COR-L47 (cell line): ENCODE measurements at regions not wholly inside any gene's neighbourhood (a gene's known extent, or its start where the extent isn't known, plus 50 kb on each side); places are given as distances from the start of the nearest gene placed in this dataset.
"Not testable (repeated sequence)": the region's sequence is repeated elsewhere in the genome, so short reads cannot be mapped to it uniquely, and the experiment has no call there.

Experiments used
- DNase-seq: peaks from one replicate; lab custom pipeline; 2025; lab: John Stamatoyannopoulos, UW

DNA sequence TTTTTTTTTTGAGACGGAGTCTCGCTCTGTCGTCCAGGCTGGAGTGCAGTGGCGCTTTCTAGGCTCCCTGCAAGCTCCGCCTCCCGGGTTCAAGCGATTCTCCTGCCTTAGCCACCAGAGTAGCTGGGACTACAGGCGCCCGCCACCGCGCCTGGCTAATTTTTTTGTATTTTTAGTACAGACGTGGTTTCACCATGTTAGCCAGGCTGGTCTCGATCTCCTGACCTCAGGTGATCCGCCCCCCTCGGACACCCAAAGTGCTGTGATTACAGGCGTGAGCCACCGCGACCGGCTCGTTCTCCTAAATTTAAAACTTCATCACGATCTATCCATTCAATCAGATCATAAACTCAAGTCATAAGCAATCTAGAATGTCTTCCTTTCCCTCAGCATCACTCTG lies 359.5 kb upstream of the BRINP3 start:
- not testable (repeated sequence) for DNase-seq

- no peak for DNase-seq
Observed at GRCh38 chr1:190837888-190838287, 360.2 kb upstream of the BRINP3 start.

- no peak for DNase-seq
Observed at GRCh38 chr1:190847166-190847565, 369.5 kb upstream of the BRINP3 start.

GRCh38 chr1:190849346-190849745 lies 371.7 kb upstream of the BRINP3 start:
- no peak for DNase-seq

- DNase-seq: no peak
Observed at GRCh38 chr1:190852611-190853010, 374.9 kb upstream of the BRINP3 start.

- DNase-seq: no peak
Observed at GRCh38 chr1:190858140-190858539, 380.5 kb upstream of the BRINP3 start.

- DNase-seq: no peak
Observed at GRCh38 chr1:190864013-190864641, 386.5 kb upstream of the BRINP3 start.

DNA sequence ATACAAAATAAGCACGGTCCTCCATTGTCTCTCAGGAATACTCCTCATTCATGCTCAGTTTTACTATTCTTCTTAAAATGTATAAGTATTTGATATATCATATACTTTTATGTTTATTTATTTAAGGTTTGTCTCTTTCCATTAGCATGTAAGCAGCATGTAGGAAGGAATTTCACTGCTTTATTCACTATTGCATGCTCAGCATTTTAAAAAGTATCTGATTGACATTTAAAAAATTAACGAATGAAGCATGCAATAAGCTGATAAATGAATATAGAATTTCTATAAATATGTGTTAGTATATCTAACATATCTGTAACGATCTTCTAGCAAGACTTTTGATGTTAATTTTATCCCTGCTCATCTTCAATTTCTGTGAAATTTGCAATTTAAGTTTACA lies 402.7 kb upstream of the BRINP3 start:
- DNase-seq: no peak

DNA sequence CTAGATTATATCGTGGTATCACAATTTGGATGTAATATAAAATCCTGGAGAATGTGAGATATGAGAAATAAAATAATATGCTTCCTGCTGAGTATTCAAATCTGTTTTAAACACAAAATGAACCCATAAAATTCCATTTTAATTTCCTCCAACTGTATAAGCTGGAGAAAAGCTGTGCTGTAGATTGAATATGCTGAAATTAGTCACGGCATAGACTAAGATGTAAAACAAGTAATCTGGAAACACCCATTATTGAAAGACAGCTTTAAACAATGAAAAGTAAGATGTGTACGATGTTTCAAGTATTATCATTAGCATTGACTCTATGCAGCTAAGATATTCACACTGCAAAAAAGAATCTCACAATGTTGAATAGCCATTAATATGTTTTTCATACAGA lies 403.4 kb upstream of the BRINP3 start:
- DNase-seq: no peak

DNA sequence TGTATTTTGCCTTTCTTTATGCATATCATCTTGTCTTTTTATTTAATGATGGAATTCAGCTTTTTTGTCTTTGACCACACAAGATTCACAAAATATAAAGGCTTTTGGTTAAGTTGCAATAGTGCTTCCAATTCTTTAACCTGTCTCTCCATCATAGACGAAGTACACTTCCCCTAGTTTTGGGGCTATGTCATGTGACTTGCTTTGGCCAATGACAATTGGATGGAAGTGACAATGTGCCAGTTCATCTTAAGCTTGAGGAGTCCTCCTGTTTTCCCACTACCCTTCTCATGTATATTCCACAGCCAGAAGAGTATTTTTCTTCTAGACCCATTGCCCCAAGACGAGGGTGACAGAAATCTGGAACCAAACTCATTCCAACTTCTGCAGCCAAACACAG lies 419.6 kb upstream of the BRINP3 start:
- DNase-seq: no peak

DNA sequence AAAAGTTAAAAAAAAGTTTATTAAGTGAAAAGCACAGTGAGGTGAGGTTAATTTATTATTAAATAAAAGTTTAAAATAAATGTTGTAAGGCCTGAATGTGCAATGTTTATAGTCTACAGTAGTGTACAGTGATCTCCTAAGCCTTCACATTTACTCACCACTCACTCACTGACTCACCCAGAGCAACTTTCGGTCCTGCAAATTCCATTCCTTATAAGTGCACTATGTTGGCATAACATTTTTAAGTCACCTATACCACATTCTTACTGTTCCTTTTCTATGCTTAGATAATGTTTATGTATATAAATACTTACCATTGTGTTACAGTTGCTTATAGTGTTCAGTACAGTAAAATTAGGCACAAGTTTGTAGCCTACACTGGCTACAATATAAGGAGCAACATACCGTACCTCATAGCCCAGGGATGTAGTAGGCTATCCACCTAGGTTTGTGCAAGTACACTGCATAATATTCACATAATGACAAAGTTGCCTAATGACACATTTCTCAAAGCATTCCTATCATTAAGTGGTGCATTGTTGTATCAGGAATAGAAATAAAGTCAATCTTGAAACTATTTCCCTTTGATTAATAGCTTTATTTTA lies 426.5 kb upstream of the BRINP3 start:
- no peak for DNase-seq

- no peak for DNase-seq
Observed at GRCh38 chr1:190906206-190906725, 428.6 kb upstream of the BRINP3 start.

DNA sequence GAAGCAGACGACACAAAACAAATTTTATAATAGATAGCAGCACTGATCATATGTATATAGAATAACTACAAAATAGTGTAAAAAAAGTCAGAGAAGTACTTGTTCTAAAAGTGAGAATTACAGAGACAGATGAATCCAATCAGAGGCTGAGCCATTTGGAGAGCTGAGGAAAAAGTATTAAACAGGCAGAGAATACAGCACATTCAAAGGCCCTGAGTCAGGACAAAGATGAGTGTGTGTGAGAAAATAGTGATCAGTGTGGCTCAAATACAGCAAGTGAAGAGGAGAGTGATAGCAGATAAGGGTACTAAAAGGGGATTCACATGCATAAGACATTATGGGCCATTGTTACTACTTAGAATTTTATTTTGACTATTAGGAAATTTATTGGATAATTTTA lies 430.6 kb upstream of the BRINP3 start:
- DNase-seq: no peak

DNA sequence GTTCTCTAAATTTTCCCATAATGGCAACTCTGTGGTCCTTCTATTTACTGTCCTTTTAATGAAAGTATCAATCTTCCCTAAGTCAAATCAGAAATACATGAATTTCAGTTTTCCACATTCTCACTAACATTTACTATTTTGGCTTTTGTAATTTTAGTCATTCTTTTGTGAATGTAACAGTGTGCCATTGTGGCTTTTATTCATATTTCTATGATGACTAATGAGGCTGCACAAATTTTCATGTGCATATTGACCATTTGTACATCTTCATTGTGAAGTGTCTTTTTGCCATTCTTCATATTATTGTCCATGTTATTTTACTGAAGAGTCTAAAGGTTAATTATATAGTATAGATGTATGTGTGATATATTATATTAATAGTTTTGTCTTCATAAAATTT lies 431.0 kb upstream of the BRINP3 start:
- DNase-seq: no peak

DNA sequence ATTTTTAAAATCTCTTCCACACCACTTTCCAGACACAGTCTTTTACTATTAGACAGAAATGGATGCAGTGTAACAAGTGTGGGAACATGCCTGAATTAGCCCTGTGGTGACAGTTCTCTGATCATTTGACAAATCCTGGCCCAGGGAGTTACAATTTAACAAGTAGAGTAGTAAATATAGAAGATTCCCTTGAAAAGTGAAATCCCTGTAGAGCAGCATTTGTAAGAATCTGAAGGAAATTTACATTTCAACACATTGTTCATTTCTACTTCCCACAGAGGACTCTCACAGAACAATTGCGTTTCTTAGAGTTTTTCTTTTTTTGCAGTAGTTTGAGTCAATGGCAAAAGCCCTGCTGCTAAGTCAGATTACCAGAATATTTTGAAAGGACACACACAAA lies 458.3 kb upstream of the BRINP3 start:
- no peak for DNase-seq

DNA sequence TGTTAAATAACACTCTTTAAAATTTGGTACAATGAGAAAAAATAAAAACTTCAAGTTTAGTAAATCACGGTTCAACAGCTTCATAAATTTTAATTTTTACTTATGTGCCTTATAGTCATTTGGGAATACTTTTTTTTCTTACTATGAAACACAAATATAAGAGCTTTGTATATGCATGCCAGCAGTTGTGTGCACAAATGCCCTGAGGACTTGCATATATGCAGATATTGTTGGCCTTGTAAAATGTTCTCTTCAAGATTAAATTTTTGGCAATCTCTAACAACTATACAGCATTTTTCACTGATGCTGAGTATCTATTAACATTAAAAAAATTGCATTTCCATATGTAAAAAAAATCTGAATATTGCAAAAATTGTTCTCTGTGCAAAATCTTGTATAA lies 458.7 kb upstream of the BRINP3 start:
- no peak for DNase-seq

- no peak for DNase-seq
Observed at GRCh38 chr1:190940951-190941350, 463.3 kb upstream of the BRINP3 start.

GRCh38 chr1:190942475-190942874 lies 464.8 kb upstream of the BRINP3 start:
- DNase-seq: no peak

GRCh38 chr1:190943722-190944121 lies 466.1 kb upstream of the BRINP3 start:
- not testable (repeated sequence) for DNase-seq

GRCh38 chr1:190949939-190950338 lies 472.3 kb upstream of the BRINP3 start:
- DNase-seq: no peak

DNA sequence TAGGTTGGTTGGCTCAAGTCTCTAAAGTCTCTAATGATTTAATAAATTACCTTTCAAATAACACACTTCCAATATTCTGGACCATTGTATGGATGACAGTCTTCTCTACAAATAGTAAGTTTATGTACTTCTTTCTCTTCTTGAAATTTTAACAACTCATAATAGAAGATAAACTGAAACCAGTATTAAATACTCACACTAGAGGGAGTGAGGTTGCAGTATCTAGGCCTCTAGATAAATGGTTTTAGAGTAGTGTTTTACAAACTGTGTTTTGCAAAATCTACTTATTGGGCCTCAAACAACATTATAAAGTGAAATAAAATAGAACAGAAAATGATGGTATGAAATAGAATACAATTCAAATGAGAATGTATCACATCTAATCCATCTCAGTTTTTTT lies 479.9 kb upstream of the BRINP3 start:
- no peak for DNase-seq

DNA sequence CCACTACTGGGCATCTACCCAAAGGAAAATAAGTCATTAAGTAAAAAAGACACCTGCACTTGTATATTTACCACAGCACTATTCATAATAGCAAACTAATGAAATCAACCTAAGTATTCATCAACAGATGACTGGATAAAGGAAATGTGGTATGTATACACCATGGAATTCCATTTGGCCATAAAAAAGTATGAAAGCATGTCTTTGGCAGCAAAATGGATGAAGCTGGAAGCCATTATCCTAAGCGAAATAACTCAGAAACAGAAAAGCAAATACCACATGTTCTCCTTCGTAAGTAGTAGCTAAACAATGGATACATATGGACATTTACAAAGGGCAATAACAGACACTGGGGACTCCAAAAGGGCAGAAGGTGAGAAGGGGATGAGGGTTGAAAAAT lies 485.7 kb upstream of the BRINP3 start:
- DNase-seq: no peak

GRCh38 chr1:190975827-190976226 lies 498.2 kb upstream of the BRINP3 start:
- DNase-seq: no peak

DNA sequence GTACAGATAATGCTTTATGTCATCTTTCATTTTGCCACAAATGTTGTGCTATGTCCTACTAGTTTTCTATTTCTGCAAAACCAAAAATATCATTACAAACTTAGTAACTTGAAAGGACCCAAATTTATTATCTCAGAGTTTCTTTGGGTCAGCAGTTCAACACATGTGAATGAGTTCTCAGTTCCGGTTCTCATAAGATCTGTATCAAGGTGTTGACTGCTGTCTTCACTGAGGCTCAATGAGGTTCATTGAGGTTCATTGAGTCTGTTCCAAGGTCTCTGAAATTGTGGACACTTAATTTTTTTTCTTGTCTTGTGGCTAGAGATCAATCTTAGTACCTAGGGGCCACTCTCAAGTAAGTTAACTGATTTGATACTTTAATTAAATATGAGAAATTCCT lies 525.1 kb upstream of the BRINP3 start:
- DNase-seq: no peak
